GM18873 (cell line): ENCODE measurements at regions not wholly inside any gene's neighbourhood (a gene's known extent, or its start where the extent isn't known, plus 50 kb on each side); places are given as distances from the start of the nearest gene placed in this dataset.
"Not testable (repeated sequence)": the region's sequence is repeated elsewhere in the genome, so short reads cannot be mapped to it uniquely, and the experiment has no call there.

Experiments
- ATAC-seq: cut with Tn5 transposase; IDR thresholded peaks from one replicate; pipeline ENCODE4 v1.9.1; 2021; ENCODE audit warnings: mild to moderate bottlenecking, moderate library complexity, moderate number of reproducible peaks; ENCODE audit not compliant: unreplicated experiment, low FRiP score

GRCh38 chr16:65234721-65235320 is 113.0 kb upstream of the CDH11 start:
- not testable (repeated sequence) for ATAC-seq

- ATAC-seq, result no peak
These were observed 107.4 kb upstream of the CDH11 start for GRCh38 chr16:65229191-65229662.

- no peak for ATAC-seq
These were observed 105.4 kb upstream of the CDH11 start for GRCh38 chr16:65227150-65227835.

DNA sequence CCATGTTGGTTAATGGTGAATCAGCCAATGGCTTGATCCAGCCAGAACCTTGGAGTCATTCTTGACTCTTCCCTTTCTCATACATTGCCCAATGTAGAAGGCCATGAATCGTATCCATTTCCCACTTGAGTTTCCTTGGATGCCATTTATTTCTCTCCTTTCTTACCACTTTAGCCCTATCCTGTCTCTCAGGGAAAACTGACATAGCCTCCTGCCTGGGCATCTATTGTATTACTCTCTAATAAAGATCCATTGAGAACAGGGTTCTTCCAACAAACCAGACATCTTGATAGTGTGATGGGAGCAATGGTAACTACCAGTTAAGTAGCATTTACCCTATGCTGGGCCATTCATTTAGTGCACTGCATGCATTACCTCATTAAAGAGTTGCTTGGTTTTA is 104.2 kb upstream of the CDH11 start:
- no peak for ATAC-seq

GRCh38 chr16:65225488-65225887 is 103.6 kb upstream of the CDH11 start:
- no peak for ATAC-seq

DNA sequence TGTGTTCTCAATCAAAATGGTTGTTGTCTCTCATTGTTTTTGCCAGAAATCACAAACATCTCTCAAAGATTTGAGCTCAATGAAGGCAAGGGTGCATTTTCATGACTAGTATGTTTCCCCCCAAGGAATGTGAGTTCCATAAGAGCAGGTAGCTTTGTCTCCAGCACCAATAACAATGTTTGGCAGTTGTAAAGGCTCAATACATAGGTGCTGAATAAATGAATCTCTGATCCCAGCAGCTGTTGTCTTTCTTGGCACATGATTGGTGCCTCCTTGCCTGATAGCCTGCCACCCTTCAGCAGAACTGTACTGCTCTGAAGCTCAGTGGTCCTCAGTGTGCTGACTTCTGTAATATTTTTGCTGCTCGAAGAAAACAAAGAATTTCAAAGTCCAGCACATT is 103.1 kb upstream of the CDH11 start:
- ATAC-seq, result no peak

DNA sequence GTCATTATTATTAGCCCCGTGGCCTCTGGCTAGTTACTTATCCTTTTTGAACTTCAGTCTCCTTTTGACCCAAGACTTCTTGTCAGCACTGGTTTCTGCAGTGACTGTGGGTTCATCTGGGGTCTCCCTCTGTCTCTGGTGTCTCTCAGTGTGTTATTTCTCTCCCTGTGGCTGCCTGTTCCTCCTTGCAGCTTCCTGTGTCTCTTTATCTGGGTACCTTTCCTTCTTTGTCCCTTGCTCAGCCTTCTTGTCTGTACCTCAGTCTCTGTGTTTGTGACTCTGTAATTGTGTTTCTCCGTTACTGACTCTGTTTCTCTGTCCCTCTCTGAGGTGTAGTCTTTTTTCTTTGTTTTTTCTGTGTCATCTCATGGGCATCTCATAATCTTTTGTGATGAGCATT is 102.6 kb upstream of the CDH11 start:
- no peak for ATAC-seq

DNA sequence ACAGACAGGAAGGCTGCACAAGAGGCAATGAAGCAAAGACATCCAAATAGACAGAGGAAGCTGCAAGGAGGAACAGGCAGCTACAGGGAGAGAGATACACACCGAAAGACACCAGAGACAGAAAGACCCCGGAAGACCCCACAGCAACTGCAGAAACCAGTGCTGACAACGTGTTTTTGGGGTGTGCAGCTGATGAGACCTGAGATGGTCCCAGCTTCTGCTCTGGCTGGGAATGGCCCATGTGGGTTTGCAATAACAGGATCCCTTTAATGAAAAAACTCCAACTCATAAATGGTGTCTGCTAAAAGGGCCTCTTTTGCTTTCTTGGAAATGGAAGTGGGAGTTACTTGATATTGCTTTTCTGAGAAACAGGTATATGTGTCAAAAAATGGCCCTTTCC is 101.5 kb upstream of the CDH11 start:
- ATAC-seq, result no peak

GRCh38 chr16:65222536-65222935 is 100.7 kb upstream of the CDH11 start:
- no peak for ATAC-seq

GRCh38 chr16:65222049-65222448 is 100.2 kb upstream of the CDH11 start:
- no peak for ATAC-seq

- no peak for ATAC-seq
These were observed 97.9 kb upstream of the CDH11 start for GRCh38 chr16:65219786-65220185.

GRCh38 chr16:65218348-65218747 is 96.5 kb upstream of the CDH11 start:
- ATAC-seq, result no peak

GRCh38 chr16:65213866-65214595 is 92.2 kb upstream of the CDH11 start:
- no peak for ATAC-seq

- no peak for ATAC-seq
These were observed 90.9 kb upstream of the CDH11 start for GRCh38 chr16:65212791-65213190.

- ATAC-seq, result no peak
These were observed 90.4 kb upstream of the CDH11 start for GRCh38 chr16:65212240-65212639.

GRCh38 chr16:65202461-65202860 is 80.6 kb upstream of the CDH11 start:
- no peak for ATAC-seq

- ATAC-seq, result no peak
These were observed 79.6 kb upstream of the CDH11 start for GRCh38 chr16:65201511-65201910.

GRCh38 chr16:65200857-65201256 is 79.0 kb upstream of the CDH11 start:
- ATAC-seq, result no peak

- ATAC-seq, result no peak
These were observed 78.4 kb upstream of the CDH11 start for GRCh38 chr16:65200156-65200773.

DNA sequence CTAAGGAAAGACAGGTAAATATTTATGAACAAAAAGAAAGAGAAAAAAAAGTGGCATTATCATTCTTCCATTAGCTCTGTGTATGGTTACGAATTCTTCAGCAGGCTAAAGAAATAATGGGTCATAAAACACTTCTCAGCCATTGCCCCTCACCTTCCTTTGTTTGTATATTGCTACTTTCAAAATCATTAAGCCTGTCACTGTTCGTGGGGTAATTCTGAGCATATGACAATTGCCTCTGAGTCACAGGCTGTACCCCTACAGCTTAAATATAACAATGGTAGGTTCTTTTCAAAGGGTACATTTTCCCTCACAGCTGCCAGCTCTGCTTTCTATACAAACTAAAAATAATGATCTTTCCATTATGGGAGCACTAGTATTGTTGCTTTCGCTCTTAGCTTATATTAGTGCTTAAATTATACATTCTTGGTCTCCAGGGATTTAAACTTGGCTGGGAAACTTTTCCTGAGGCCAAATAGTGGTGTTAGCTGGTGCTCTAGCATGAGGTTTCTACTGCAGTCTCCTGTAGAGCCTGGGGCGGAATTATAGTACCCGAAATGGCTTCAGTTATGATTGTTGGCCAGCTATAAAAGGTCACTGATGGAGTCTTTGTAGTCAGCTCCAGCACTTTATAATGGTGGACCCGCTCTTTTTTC is 74.7 kb upstream of the CDH11 start:
- no peak for ATAC-seq

DNA sequence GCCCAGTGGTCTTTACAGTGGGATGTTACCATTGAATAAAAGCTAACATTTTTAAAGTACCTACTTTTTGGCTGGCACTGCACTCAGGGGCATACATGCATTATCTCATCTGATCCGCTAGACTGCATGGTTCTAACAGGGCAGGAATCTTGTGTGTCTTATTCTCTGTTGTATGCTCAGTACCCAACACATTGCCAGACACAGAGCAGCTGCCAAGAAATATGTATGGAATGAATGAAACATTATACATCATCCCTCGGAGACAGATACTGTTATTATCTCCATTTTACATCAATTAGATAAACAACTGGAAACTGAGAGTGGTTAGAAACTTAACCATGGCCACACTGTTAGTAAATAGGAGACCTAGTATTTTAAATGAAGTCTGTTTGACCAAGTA is 74.1 kb upstream of the CDH11 start:
- no peak for ATAC-seq
